HUDEP-2 (cell line): ENCODE measurements at regions not wholly inside any gene's neighbourhood (a gene's known extent, or its start where the extent isn't known, plus 50 kb on each side); places are given as distances from the start of the nearest gene placed in this dataset.

Experiments used
- DNase-seq, 76 experiments: peaks; one replicate each; lab custom pipeline; 2025; ENCODE audit not compliant: unreplicated experiment in 76 of 76; lab: John Stamatoyannopoulos, UW

DNA sequence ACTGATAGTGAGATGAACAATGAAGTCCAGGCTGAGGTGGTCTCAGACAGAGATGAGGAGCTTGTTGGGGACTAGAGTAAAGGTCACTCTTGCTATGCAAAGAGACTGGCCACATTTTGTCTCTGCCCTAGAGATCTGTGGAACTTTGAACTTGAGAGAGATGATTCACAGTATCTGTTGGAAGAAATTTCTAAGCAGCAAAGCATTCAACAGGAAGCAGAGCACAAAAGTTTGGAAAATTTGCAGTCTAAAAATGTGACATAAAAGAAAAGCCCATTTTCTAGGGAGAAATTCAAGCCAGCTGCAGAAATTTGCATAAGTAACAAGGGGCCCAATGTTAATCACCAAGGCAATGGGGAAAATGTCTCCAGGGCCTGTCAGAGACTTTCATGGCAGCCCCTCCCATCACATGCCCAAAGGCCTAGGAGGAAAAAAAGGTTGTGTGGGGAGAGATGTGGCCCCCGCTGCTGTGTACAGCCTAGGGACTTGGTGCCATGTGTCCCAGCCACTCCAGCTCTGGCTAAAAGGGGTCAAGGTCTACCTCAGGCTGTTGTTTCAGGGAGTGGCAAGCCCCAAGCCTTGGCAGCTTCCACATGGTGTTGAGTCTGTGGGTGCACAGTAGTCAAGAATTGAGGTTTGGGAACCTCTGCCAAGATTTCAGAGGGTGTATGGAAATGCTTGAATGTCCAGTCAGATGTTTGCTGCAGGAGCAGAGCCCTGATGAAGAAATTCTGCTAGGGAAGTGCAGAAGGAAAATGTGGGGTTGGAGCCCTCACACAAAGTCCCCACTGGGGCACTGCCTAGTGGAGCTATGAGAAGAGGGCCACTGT lies 262.8 kb downstream of the DKK2 start:
- DNase-seq = no peak

DNA sequence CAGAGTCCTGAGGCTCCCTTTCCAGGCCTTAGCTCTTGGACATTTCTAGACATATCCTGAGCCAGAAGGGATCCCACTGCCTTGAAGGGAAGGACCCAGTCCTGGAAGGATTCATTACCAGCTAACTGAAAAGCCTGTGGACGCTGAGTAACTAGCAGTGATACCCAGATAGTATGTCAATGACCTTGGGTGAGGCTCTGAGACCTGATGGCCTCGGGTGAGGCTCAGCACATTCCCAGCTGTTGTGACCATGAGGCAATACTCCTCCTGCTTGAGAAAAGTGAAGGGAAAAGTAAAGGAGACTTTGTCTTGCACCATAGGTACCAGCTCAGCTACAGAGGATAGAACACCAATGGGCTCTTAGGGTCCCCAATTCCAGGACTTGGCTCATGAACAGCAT lies 268.1 kb downstream of the DKK2 start:
- DNase-seq = no peak

DNA sequence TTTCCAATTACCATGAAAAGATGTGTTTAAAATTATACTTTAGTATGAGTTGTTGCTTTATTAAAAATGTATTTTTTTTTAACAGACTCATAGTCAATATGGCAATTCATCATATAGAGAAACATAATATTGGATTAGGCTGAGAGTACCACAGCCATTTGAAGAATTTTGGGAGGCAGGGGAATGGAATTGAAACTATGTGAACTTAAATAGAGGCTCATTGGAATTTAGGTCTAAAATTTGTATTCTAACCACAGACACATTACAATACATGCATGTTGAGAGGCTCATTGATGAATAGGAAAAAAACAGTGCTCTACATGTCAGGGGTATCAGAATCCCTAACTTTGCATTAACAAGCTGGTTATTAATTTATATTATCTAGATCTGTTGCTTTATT lies 269.6 kb downstream of the DKK2 start:
- no peak for DNase-seq

- DNase-seq = no peak
Observed at GRCh38 chr4:106764774-106765173, 271.3 kb downstream of the DKK2 start.

- DNase-seq = no peak
Observed at GRCh38 chr4:106762666-106763443, 273.3 kb downstream of the DKK2 start.

DNA sequence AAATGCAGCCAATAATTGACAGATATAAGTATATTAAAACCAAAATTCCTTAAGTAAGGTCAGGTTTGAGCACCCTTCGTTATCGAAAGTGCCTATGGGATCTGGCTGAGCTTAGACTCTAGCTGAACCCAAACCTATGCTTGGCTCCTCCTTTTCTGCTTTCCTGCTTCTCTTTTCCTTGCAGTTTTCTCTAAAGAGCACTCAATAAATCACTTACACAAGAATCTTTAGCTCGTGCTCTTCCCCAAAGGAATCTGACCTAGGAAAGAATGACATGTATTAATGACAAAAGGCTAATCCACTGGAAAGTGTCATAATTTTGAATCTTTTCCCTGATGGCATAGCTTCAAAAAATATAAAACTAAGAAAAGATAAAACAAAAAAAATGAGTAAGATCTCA lies 282.7 kb downstream of the DKK2 start:
- no peak for DNase-seq

DNA sequence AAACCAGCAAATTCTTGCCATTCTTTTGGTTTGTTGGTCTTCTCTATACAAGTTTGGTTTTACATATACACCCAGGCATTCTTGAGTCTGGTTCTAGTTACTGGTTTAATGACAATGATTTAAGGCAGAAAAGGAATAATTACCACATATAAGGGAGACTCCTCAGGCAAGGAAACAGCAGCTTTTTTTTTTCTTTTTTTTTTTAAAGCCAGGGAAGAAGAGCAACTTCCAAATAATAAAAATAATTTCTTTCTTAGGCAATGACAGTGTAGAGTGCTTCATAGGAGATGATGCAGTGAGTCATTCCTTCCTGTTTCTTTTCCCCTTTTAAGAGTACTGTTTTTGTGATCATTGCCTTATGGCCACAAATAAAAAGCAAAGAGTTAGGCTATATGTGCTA lies 289.7 kb downstream of the DKK2 start:
- DNase-seq = no peak

GRCh38 chr4:106738121-106738520 lies 298.0 kb downstream of the DKK2 start:
- no peak for DNase-seq

- no peak for DNase-seq
Observed at GRCh38 chr4:106718548-106718947, 317.6 kb downstream of the DKK2 start.

DNA sequence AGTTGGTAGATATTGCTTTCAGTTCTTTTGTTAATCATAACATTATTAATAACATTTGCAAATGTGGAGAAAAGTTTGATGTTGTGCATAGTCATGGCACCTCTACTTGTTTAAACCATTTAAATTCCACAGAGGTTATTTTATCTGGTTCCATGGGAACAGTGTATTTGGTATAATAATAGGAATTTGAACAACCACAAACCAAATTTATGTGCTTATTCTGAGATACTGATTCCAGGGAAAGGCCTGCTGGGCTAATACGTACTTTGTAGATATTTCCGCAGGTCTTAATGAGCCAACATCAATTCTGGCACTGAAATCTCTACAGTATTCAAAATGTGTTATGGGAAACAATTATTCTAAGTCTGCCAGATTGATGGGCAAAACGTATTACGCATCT lies 319.0 kb downstream of the DKK2 start:
- DNase-seq = no peak

DNA sequence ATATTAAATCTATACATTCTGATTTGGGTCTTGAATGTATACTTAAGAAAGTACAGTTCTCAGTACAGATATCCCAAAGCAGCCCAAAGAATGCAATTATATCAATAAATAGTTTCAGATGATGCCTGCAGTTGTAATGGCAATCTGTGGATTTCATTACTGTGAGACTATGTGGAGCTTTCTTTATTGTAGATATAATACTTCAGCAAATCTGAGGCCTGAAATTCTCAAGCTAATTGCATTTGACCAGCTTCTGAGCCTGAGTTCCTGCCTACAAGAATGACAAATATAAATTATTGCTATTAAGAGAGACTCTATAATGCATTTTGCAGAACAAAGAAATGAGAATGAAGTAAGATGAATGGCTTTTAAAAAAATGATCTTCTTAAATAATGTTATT lies 320.3 kb downstream of the DKK2 start:
- DNase-seq = no peak

- DNase-seq = no peak
Observed at GRCh38 chr4:106708464-106708816, 327.7 kb downstream of the DKK2 start.

GRCh38 chr4:106707776-106708463 lies 328.2 kb downstream of the DKK2 start:
- DNase-seq = peak in 1 of 76 experiments; percentile 0

DNA sequence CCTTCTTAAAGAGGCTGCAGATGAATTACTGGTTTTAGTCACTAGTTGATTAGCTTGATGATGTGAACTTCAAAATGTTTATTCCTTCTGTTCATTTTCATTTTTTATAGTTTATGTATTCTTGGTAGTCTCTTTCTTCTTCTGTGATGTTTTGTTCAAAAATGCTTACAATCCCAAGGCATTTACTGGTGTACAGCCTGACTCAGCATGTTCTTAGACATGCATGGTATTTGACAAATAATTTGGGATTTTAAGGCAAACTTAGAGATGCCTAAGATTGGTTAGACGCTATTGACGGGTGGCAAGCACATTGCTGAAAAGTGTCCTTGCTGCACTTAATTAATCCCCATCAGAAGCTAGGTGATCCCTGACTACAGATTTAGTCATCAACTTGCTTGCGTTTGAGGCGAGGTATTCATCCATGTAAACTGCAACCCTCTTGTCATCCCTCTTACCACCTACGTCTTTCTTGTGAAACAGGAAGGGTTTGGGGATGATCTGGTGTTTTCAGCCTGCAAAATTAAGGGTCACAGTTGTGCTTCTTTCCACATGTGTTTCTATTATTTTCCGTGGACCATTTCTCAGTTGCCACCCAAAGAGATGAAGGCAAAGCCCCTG lies 331.8 kb downstream of the DKK2 start:
- no peak for DNase-seq

GRCh38 chr4:106700321-106700720 lies 331.7 kb upstream of the GIMD1 start:
- DNase-seq = no peak

GRCh38 chr4:106698621-106699195 lies 330.1 kb upstream of the GIMD1 start:
- DNase-seq = no peak

- no peak for DNase-seq
Observed at GRCh38 chr4:106695501-106696262, 327.1 kb upstream of the GIMD1 start.

- no peak for DNase-seq
Observed at GRCh38 chr4:106694232-106694631, 325.7 kb upstream of the GIMD1 start.

DNA sequence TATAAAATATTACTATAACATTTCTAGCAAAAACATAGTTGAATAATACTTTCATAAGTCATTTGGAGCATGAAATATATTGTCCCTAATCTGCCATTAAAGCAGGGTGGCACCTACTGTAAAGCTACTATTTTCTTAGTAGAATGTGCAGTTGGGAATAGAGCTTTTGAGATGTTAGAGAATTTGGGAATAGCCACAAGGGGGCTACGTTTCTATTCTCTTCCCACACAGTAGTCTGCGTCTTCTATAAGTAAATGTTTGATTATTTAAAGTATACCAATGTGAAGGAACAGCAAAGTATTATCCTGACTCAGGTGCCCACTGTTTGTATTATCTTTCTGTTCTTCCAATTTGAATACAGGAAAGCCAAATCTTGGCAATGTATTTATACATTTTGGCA lies 323.2 kb upstream of the GIMD1 start:
- no peak for DNase-seq

DNA sequence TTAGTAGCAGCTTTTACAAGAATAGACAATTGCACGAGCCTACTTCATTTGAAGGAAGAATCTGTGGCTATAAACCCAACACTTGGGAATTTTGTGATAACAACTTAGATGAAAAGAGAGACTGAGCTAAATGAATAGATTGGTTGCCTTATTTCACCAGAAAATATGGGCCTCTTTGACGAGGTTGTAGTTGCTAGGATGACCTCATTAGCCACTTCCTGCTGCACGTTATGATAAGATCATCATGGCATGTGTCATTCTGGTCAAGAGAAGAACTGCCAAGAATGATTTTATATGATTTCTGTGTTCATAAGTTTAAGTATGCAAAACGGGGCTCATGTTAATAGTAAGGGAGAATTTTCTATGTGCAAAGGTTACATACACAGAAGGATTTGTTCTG lies 321.9 kb upstream of the GIMD1 start:
- DNase-seq = no peak
